Thoracic aorta (tissue), 2 donors: ENCODE measurements at regions not wholly inside any gene's neighbourhood (a gene's known extent, or its start where the extent isn't known, plus 50 kb on each side); places are given as distances from the start of the nearest gene placed in this dataset.

Experiments
- ATAC-seq: fragments of 150-250 bp; one replicate; pipeline ENCODE4 v1.8.0; 2017; ENCODE audit warnings: low read depth; ENCODE audit not compliant: insufficient number of reproducible peaks, low FRiP score
- DNase-seq: peaks from one replicate; pipeline ENCODE4 v3.0.0-alpha.2; 2020; ENCODE audit warnings: low spot score
- H3K27ac ChIP-seq, 2 donors: fragments of 200-600 bp; sonication (generic); 1 replicate in 1 of 2; 2 replicates in 1 of 2; pipeline ENCODE4 v1.5.1; 2016; ENCODE audit warnings: mild to moderate bottlenecking in 2 of 2, moderate library complexity in 2 of 2
- H3K27me3 ChIP-seq: fragments of 200-600 bp; sonication (generic); replicated peaks from 2 replicates; pipeline ENCODE4 v1.6.0; 2016; ENCODE audit warnings: mild to moderate bottlenecking; ENCODE audit not compliant: insufficient read depth
- H3K36me3 ChIP-seq: fragments of 200-600 bp; sonication (generic); one replicate; pipeline ENCODE4 v1.5.1; 2016
- H3K4me1 ChIP-seq, 2 donors: fragments of 200-600 bp; sonication (generic); 1 replicate in 1 of 2; 2 replicates in 1 of 2; pipeline versions ENCODE4 v1.5.1 to v1.6.0; 2016; ENCODE audit warnings: low read depth in 2 of 2, mild to moderate bottlenecking in 1 of 2; ENCODE audit not compliant: control insufficient read depth in 1 of 2
- H3K4me3 ChIP-seq: fragments of 200-600 bp; sonication (generic); 2 replicates; pipeline ENCODE4 v1.5.1; 2016; ENCODE audit warnings: mild to moderate bottlenecking
- H3K9me3 ChIP-seq: fragments of 200-600 bp; sonication (generic); 2 replicates; pipeline ENCODE4 v1.5.1; 2016
- CTCF ChIP-seq: fragments of 200-600 bp; sonication (generic); IDR thresholded peaks from one replicate; pipeline ENCODE4 v1.5.1; 2019; ENCODE audit warnings: antibody characterized with exemption

GRCh38 chr4:3369781-3370674, 71.7 kb upstream of the HGFAC start:
- Histone ChIP-seq H3K4me3 (peak overlapping the region; percentile 69), H3K36me3 (no peaks in the 10 kb centered on the region), H3K9me3 (no peaks in the 10 kb centered on the region), H3K4me1 (peaks cover 14 to 21% of the 10 kb centered on the region in 2 donors), H3K27me3 (no peaks in the 10 kb centered on the region), H3K27ac (no peak overlapping the region)
- TF ChIP-seq CTCF = no peak
- DNase-seq (no peak), ATAC-seq (peak; percentile 27)

GRCh38 chr4:3371033-3372001, 70.5 kb upstream of the HGFAC start:
- Histone ChIP-seq H3K27me3 (no peaks in the 10 kb centered on the region), H3K36me3 (no peaks in the 10 kb centered on the region), H3K27ac (no peak overlapping the region), H3K4me1 (peaks cover 14 to 21% of the 10 kb centered on the region in 2 donors), H3K4me3 (peak overlapping the region; percentile 69), H3K9me3 (no peaks in the 10 kb centered on the region)
- no peak for TF ChIP-seq CTCF
- DNase-seq = no peak
- ATAC-seq = no peak

GRCh38 chr4:3372264-3372932, 69.4 kb upstream of the HGFAC start:
- no peaks in the 10 kb centered on the region for H3K27me3 ChIP-seq
- no peaks in the 10 kb centered on the region for H3K9me3 ChIP-seq
- DNase-seq = no peak
- no peaks in the 10 kb centered on the region for H3K36me3 ChIP-seq
- no peak for TF ChIP-seq CTCF
- no peak overlapping the region for H3K27ac ChIP-seq
- H3K4me1 ChIP-seq = peaks cover 14 to 21% of the 10 kb centered on the region in 2 donors
- no peak for ATAC-seq
- no peak overlapping the region for H3K4me3 ChIP-seq

- no peaks in the 10 kb centered on the region for H3K9me3 ChIP-seq
- H3K27me3 ChIP-seq = no peaks in the 10 kb centered on the region
- DNase-seq = no peak
- no peak overlapping the region for H3K4me3 ChIP-seq
- ATAC-seq = no peak
- no peak for TF ChIP-seq CTCF
- H3K4me1 ChIP-seq = peaks cover 14 to 21% of the 10 kb centered on the region in 2 donors
- H3K36me3 ChIP-seq = no peaks in the 10 kb centered on the region
- no peak overlapping the region for H3K27ac ChIP-seq
These were observed 68.8 kb upstream of the HGFAC start for GRCh38 chr4:3372933-3373465.
